RWPE1 (cell line): ENCODE measurements at regions not wholly inside any gene's neighbourhood (a gene's known extent, or its start where the extent isn't known, plus 50 kb on each side); places are given as distances from the start of the nearest gene placed in this dataset.

ENCODE experiments used
- CTCF ChIA-PET: fragments of 350-600 bp; sonication (Branson Sonifier 250); formaldehyde crosslinking; extraction: SDS; loops from one replicate; lab custom pipeline; 2021; lab: Yijun Ruan, JAX
- POLR2A ChIA-PET: fragments of 400-600 bp; formaldehyde crosslinking; extraction: SDS; loops from one replicate; lab custom pipeline; 2020; ENCODE audit warnings: antibody characterized with exemption; ENCODE audit not compliant: low non-redundant PET; lab: Yijun Ruan, JAX
- DNase-seq: peaks from one replicate; pipeline ENCODE4 v3.0.0; 2012; ENCODE audit warnings: low spot score
- H3K27ac ChIP-seq: fragments of 450-650 bp; 2 replicates; pipeline ENCODE4 v1.5.1; 2017
- TF ChIP-seq, protein P1 (sequence below): fragments of 450-650 bp; conservative IDR thresholded peaks from 2 replicates; pipeline ENCODE4 v1.5.1; 2017; ENCODE audit warnings: low read depth, mild to moderate bottlenecking

DNA sequence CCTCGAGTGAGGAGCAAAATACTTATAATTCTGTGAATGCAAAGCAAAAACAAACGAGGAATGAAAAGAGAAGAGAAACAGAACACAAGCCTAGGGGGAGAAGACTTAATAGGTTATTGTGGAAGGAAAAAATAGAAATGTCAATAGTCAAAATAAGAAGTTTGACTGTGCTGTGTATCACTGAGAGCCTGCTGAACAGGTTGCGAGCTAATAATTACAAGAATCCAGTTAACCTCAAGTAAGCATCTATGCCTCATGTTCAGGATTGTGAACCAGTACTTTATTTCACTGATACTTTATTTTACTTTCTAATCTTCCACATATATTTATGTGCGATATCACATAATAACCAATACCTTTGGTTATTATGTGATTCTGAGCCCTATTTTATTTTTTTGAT lies 316.7 kb downstream of the OTUD1 start:
- ChIA-PET CTCF (no interaction called here), POLR2A (no interaction called here)
- no peak for DNase-seq
- H3K27ac ChIP-seq: no peak overlapping the region
- TF ChIP-seq, protein P1, sequence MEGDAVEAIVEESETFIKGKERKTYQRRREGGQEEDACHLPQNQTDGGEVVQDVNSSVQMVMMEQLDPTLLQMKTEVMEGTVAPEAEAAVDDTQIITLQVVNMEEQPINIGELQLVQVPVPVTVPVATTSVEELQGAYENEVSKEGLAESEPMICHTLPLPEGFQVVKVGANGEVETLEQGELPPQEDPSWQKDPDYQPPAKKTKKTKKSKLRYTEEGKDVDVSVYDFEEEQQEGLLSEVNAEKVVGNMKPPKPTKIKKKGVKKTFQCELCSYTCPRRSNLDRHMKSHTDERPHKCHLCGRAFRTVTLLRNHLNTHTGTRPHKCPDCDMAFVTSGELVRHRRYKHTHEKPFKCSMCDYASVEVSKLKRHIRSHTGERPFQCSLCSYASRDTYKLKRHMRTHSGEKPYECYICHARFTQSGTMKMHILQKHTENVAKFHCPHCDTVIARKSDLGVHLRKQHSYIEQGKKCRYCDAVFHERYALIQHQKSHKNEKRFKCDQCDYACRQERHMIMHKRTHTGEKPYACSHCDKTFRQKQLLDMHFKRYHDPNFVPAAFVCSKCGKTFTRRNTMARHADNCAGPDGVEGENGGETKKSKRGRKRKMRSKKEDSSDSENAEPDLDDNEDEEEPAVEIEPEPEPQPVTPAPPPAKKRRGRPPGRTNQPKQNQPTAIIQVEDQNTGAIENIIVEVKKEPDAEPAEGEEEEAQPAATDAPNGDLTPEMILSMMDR: no peak

DNA sequence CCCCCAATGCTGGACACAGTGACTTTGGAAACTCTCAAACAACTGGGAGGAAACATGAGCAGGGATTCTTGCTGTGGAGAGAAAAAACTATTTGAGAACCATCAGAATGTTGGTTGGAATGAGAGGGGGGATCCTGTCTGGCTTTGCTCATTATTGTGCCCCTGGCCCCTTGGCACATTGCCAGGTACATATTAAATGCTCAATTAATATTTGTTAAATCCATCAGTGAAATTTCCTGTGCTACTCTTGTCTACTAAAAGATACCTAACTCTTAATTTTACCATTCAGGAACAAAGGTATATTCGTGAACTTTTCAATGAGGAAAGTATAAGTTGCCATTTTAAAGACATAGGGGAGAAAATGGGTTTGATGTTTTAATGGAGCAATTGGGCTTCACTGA lies 329.4 kb downstream of the OTUD1 start:
- no peak for DNase-seq
- H3K27ac ChIP-seq: no peak overlapping the region
- ChIA-PET POLR2A (no interaction called here), CTCF (no interaction called here)
- TF ChIP-seq, protein P1: no peak

DNA sequence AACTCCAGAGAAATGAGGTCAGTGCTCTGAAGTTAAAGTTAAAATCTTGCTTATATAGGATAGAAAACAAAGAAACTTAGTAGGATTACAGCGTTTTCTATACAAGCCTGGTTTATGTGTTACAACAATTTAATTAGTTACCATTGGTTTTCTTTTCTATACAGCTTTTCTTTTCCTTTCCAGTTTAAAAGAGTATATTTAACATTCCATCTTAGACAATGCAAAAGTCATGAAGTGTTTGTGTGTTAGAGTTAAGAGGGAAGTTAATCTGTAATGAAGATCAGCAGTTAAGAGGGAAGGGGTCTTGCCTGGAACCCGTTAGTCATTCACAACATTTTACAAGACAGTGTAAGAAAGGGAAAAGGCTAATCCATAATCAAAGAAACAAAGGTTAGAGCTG lies 338.3 kb downstream of the OTUD1 start:
- no peak overlapping the region for H3K27ac ChIP-seq
- DNase-seq: no peak
- CTCF ChIA-PET: interaction anchor here (0.6 kb wide), 1 partner anchor 65 kb away, joined by 4 read pairs; no protein-coding TSS in a partner anchor
- POLR2A ChIA-PET: no interaction called here
- TF ChIP-seq, protein P1: no peak

DNA sequence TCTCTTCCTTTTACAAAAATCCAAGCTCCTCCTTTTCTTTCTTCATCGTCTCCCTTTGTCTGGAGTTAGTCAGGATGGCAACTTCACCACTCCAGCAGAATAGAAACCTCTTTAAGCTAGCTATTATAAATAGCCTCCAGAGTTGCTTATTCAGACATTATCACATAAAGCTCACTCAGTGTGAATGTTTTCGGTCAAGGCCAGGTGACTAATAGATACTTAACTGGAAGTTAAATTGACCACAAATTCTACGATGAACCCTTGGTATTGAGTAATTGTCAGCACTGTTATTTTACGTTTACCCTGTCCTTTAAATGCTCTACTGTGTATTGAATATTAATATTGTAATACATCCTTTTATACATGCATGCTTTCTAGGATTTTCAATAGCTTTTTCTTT lies 340.4 kb downstream of the OTUD1 start:
- no peak for DNase-seq
- TF ChIP-seq, protein P1: no peak
- POLR2A ChIA-PET: no interaction called here
- CTCF ChIA-PET: interaction anchor here (0.7 kb wide), 1 partner anchor 465 kb away, joined by 3 read pairs; no protein-coding TSS in a partner anchor
- H3K27ac ChIP-seq: no peak overlapping the region

DNA sequence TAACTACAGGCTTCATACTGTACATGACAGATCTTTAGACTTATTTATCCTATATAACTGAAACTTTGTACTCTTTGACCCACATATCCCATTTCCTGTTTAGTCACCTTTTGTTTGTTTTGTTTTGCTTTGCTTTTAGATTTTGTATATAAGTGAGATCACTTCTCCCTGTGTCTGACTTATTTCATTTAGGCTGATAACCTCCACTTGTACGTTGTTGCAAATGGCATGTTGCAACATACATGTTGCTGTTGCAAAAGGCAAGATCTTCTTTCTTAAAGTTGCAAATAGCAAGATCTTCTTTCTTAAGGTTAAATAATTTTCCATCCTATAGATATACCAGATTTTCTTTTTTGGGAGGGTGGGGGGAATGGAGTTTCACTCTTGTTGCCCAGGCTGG lies 341.5 kb downstream of the OTUD1 start:
- POLR2A ChIA-PET: no interaction called here

DNA sequence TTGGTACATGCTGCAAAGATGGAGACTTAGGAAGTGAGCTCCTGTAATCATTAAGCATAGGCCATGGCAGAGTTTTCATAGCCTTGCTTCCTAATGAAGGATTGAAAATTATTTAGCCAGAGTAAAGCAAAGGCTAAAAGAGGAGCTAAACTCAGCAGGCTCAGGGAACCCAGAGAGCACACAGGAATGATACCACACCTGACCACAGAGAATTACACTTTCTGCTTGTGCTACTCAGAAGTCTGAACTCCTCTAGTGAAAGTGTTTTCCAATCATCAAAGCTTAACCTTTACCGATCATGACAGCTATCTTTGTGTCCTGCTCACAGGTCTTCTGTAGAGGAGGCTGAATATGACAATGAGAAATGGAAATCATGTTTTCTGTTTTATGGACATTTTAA lies 347.7 kb downstream of the OTUD1 start:
- TF ChIP-seq, protein P1: no peak
- ChIA-PET CTCF (no interaction called here), POLR2A (no interaction called here)
- H3K27ac ChIP-seq: no peak overlapping the region
- no peak for DNase-seq

More for the DNA sequence above, 341.5 kb downstream of the OTUD1 start:
- CTCF ChIA-PET: no interaction called here
- H3K27ac ChIP-seq: no peak overlapping the region
- DNase-seq: no peak
- TF ChIP-seq, protein P1: no peak
